Glutamatergic neuron (in vitro differentiated cells): ENCODE measurements at regions not wholly inside any gene's neighbourhood (a gene's known extent, or its start where the extent isn't known, plus 50 kb on each side); places are given as distances from the start of the nearest gene placed in this dataset.

Source experiments
- DNase-seq: peaks from one replicate; pipeline ENCODE4 v3.0.0; 2022
- H3K27ac Mint-ChIP-seq: one replicate; pipeline ENCODE4 v1.8.0; 2020; ENCODE audit warnings: mild to moderate bottlenecking, mixed read lengths, inconsistent platforms; ENCODE audit not compliant: unreplicated experiment
- H3K27me3 Mint-ChIP-seq: one replicate; pipeline ENCODE4 v1.8.0; 2020; ENCODE audit warnings: mild to moderate bottlenecking, moderate library complexity, mixed read lengths, inconsistent platforms; ENCODE audit not compliant: unreplicated experiment
- H3K36me3 Mint-ChIP-seq: one replicate; pipeline ENCODE4 v1.8.0; 2020; ENCODE audit warnings: mild to moderate bottlenecking, mixed read lengths, inconsistent platforms; ENCODE audit not compliant: unreplicated experiment
- H3K4me1 Mint-ChIP-seq: one replicate; pipeline ENCODE4 v1.8.0; 2020; ENCODE audit warnings: mild to moderate bottlenecking, low read depth, mixed read lengths, inconsistent platforms; ENCODE audit not compliant: unreplicated experiment
- H3K4me3 Mint-ChIP-seq: one replicate; pipeline ENCODE4 v1.8.0; 2020; ENCODE audit warnings: mild to moderate bottlenecking, mixed read lengths, inconsistent platforms; ENCODE audit not compliant: unreplicated experiment
- H3K9me3 Mint-ChIP-seq: one replicate; pipeline ENCODE4 v1.8.0; 2020; ENCODE audit warnings: mild to moderate bottlenecking, moderate library complexity, mixed read lengths, inconsistent platforms; ENCODE audit not compliant: unreplicated experiment
- CTCF ChIP-seq: fragments of 200-600 bp; sonication (generic); IDR thresholded peaks from one replicate; pipeline ENCODE4 v1.5.0; 2021; ENCODE audit not compliant: partially characterized antibody, unreplicated experiment

- Mint-ChIP-seq H3K4me3 (no peak overlapping the region), H3K36me3 (no peaks in the 10 kb centered on the region), H3K4me1 (no peaks in the 10 kb centered on the region), H3K27me3 (peaks cover 2% of the 10 kb centered on the region), H3K9me3 (peaks cover 2% of the 10 kb centered on the region), H3K27ac (no peak overlapping the region)
- TF ChIP-seq CTCF = no peak
- no peak for DNase-seq
These were observed 247.7 kb upstream of the RFX3 start for GRCh38 chr9:3773362-3774060.

DNA sequence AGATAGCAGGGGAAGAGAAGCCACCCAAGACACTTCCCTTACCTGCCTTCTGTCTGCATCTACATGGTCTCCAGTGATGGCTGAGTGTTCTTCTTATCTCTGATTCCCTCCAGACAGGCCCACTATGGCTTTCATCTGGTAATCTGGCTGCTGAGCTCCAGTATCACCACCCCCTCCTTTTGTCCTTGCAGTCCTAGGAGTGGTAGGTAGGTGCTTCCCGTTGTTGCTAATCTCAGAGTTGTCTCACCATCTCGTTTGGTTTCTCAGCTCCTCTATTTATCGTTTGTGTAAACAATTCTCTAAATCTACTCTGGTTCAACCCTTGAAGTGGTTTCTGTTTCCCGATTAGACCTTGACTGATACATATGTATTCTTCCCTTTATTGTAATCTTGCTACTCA lies 243.8 kb upstream of the RFX3 start:
- Mint-ChIP-seq H3K9me3 (no peaks in the 10 kb centered on the region), H3K27ac (no peak overlapping the region), H3K36me3 (no peaks in the 10 kb centered on the region), H3K27me3 (no peaks in the 10 kb centered on the region), H3K4me1 (no peaks in the 10 kb centered on the region), H3K4me3 (no peak overlapping the region)
- no peak for DNase-seq
- TF ChIP-seq CTCF = no peak

GRCh38 chr9:3768712-3769457 lies 243.1 kb upstream of the RFX3 start:
- DNase-seq = no peak
- Mint-ChIP-seq H3K27ac (no peak overlapping the region), H3K4me1 (no peaks in the 10 kb centered on the region), H3K36me3 (no peaks in the 10 kb centered on the region), H3K4me3 (no peak overlapping the region), H3K9me3 (no peaks in the 10 kb centered on the region), H3K27me3 (no peaks in the 10 kb centered on the region)
- no peak for TF ChIP-seq CTCF

DNA sequence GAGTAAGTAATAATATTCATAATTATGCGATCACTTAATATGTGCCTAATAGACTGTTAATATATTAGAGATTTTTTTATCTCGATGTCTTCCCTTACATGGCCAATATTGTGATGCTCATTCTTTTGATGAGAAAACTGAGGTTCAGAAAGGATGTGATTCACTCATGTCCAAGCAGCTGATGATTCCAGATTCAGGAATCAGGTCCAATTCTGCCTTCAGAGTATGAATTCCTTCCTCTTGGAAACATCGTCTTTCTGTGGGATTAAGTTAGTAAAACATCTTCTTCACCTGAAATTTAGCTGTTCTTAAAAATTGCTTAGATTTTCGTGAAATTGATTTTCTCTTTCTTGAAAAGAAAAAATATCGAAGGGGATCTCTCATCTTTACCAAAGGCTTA lies 242.5 kb upstream of the RFX3 start:
- Mint-ChIP-seq H3K36me3 (no peaks in the 10 kb centered on the region), H3K4me3 (no peak overlapping the region), H3K9me3 (no peaks in the 10 kb centered on the region), H3K27ac (no peak overlapping the region), H3K4me1 (no peaks in the 10 kb centered on the region), H3K27me3 (no peaks in the 10 kb centered on the region)
- DNase-seq = no peak
- no peak for TF ChIP-seq CTCF

DNA sequence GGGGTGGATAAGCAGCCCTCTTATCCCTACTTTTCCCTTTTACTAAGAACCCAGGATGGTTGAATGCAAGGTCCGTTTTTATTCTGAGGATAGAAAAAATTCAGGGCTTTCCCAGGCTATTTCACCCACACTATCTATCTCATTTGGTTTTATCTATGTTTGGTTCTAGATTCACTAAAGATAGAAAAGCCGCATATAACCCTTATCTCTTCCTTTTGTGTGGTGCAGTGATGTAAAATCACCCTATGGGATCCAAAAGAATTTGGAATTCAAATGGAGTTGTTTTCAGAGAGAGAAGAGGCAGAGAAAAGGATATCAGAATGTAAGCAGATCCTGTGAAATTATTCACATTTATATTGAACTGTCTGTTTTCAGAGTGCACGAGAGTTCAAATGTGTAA lies 236.3 kb upstream of the RFX3 start:
- Mint-ChIP-seq H3K36me3 (no peaks in the 10 kb centered on the region), H3K4me3 (no peak overlapping the region), H3K27ac (no peak overlapping the region), H3K27me3 (no peaks in the 10 kb centered on the region), H3K4me1 (peaks cover 7% of the 10 kb centered on the region), H3K9me3 (no peaks in the 10 kb centered on the region)
- no peak for DNase-seq
- no peak for TF ChIP-seq CTCF
